ENCODE measurements at regions not wholly inside any gene's neighbourhood (a gene's known extent, or its start where the extent isn't known, plus 50 kb on each side); places are given as distances from the start of the nearest gene placed in this dataset.

DNA sequence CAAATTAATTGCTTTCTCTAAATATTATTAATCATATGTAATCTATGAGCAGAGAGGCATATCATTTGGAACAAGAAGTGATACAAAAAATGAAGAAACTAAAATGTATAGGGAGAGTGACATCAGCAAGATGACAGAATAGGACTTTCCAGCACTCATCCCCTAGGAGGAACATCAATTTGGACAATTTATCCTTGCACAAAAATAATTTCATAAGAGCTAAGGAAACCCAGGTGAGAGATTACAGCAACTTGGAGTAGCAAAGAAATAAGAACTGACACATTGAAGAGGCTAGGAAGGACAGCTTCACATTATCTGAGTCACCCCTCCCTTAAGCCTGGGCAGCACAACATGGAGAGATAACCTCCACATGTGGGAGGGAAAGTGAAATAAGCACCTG lies 347.5 kb downstream of the MAFB start:
- TF ChIP-seq MYNN (tag by site-specific recombination; IDR thresholded peaks at IDR 0.05; ENCODE audit: borderline replicate concordance) (no peak), ZNF362 (tag by site-specific recombination; IDR thresholded peaks at IDR 0.05) (no peak), ZNF19 (tag by site-specific recombination; IDR thresholded peaks at IDR 0.05; ENCODE audit: low read depth) (no peak), ZNF311 (tag by site-specific recombination; IDR thresholded peaks at IDR 0.05; ENCODE audit: borderline replicate concordance) (no peak), OSR2 (tag by site-specific recombination; IDR thresholded peaks at IDR 0.05) (no peak), ZFP37 (tag by site-specific recombination; IDR thresholded peaks at IDR 0.05) (no peak), ZNF518A (tag by site-specific recombination; conservative IDR thresholded peaks at IDR 0.05; ENCODE audit: low read depth) (no peak), ZBTB48 (tag by site-specific recombination; IDR thresholded peaks at IDR 0.05) (no peak), ZSCAN4 (tag by site-specific recombination; IDR thresholded peaks at IDR 0.05) (no peak), KLF1 (tag by site-specific recombination; IDR thresholded peaks at IDR 0.05) (no peak), ZNF571 (tag by site-specific recombination; IDR thresholded peaks at IDR 0.05) (no peak)
- TF ChIP-seq, protein P1, sequence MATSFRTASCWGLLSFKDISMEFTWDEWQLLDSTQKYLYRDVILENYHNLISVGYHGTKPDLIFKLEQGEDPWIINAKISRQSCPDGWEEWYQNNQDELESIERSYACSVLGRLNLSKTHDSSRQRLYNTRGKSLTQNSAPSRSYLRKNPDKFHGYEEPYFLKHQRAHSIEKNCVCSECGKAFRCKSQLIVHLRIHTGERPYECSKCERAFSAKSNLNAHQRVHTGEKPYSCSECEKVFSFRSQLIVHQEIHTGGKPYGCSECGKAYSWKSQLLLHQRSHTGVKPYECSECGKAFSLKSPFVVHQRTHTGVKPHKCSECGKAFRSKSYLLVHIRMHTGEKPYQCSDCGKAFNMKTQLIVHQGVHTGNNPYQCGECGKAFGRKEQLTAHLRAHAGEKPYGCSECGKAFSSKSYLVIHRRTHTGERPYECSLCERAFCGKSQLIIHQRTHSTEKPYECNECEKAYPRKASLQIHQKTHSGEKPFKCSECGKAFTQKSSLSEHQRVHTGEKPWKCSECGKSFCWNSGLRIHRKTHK (tag by site-specific recombination; IDR thresholded peaks at IDR 0.05) = no peak
- H3K27ac ChIP-seq (ENCODE audit: extremely low read depth, low read depth, low read length) = no peak overlapping the region
- H3K4me3 ChIP-seq (ENCODE audit: low read depth, low read length) = no peak overlapping the region
- no peaks in the 10 kb centered on the region for H3K9me3 ChIP-seq (ENCODE audit: control insufficient read depth, insufficient read depth, low read depth, low read length)
- H3K4me1 ChIP-seq (ENCODE audit: control insufficient read depth, insufficient read depth, low read length) = no peaks in the 10 kb centered on the region
- ChIA-PET POLR2A (no interaction called here), CTCF (no interaction called here)
- no peaks in the 10 kb centered on the region for H3K36me3 ChIP-seq (ENCODE audit: control insufficient read depth in 2 of 2, insufficient read depth in 1 of 2, low read length in 2 of 2)

DNA sequence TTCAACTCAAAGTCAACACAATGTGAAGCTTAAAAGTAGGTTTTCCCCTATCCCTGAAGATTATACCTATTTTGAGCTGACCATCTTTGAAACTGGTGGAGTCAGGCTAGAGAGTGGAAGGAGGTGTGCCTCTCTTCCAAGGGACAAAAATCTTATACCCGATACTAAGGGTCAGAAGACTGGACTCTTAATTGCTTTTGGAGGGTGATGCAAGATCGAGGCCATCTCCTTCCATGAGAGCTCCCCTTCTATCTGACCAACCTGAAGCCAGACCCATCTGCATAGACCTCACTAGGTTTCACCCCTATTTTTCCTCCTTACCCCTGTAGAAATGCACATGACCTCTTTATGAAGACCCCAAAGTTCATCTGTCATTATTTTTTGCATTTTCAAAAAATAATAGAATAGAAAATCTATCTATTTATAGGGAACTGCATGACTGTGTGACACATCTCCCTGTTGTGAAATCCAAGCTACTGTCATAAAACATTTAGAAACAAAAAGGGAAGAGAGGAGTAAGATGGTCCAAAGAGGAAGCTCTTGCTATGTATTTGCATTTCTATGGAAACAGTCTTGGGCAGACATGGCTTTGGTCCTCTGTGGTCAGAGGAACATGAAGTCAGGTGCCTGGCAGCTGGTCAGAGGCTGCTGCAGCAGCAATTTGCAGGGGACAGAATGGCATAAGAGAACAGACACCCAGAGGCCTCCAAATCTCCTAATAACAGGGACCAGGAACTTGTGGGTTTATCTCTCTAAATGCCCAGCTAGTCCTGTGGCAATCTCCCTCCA lies 349.2 kb downstream of the MAFB start:
- Histone ChIP-seq H3K4me1 (ENCODE audit: control insufficient read depth, insufficient read depth, low read length) (no peaks in the 10 kb centered on the region), H3K36me3 (ENCODE audit: control insufficient read depth in 2 of 2, insufficient read depth in 1 of 2, low read length in 2 of 2) (no peaks in the 10 kb centered on the region), H3K27ac (ENCODE audit: extremely low read depth, low read depth, low read length) (no peak overlapping the region), H3K4me3 (ENCODE audit: low read depth, low read length) (no peak overlapping the region), H3K9me3 (ENCODE audit: control insufficient read depth, insufficient read depth, low read depth, low read length) (no peaks in the 10 kb centered on the region)
- ChIA-PET POLR2A (no interaction called here), CTCF (interaction anchor here (0.6 to 0.7 kb wide), 3 partner anchors 132 to 1203 kb away, joined by 3 to 4 read pairs (median 3); no protein-coding TSS in a partner anchor)
- TF ChIP-seq ZNF169 (tag by site-specific recombination; IDR thresholded peaks at IDR 0.05) (no peak), HOXA7 (CRISPR knock-in tag; IDR thresholded peaks at IDR 0.05; ENCODE audit: borderline replicate concordance) (no peak), HIC1 (tag by site-specific recombination; IDR thresholded peaks at IDR 0.05) (no peak), RBAK (tag by site-specific recombination; IDR thresholded peaks at IDR 0.05) (no peak), ZNF37A (tag by site-specific recombination; IDR thresholded peaks at IDR 0.05) (no peak), WT1 (tag by site-specific recombination; IDR thresholded peaks at IDR 0.05) (no peak), ZNF423 (tag by site-specific recombination; IDR thresholded peaks at IDR 0.05) (no peak), MZF1 (tag by site-specific recombination; IDR thresholded peaks at IDR 0.05; ENCODE audit: borderline replicate concordance) (no peak)
- TF ChIP-seq, protein P2, sequence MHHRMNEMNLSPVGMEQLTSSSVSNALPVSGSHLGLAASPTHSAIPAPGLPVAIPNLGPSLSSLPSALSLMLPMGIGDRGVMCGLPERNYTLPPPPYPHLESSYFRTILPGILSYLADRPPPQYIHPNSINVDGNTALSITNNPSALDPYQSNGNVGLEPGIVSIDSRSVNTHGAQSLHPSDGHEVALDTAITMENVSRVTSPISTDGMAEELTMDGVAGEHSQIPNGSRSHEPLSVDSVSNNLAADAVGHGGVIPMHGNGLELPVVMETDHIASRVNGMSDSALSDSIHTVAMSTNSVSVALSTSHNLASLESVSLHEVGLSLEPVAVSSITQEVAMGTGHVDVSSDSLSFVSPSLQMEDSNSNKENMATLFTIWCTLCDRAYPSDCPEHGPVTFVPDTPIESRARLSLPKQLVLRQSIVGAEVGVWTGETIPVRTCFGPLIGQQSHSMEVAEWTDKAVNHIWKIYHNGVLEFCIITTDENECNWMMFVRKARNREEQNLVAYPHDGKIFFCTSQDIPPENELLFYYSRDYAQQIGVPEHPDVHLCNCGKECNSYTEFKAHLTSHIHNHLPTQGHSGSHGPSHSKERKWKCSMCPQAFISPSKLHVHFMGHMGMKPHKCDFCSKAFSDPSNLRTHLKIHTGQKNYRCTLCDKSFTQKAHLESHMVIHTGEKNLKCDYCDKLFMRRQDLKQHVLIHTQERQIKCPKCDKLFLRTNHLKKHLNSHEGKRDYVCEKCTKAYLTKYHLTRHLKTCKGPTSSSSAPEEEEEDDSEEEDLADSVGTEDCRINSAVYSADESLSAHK (tag by site-specific recombination; IDR thresholded peaks at IDR 0.05) = no peak

Measured in HEK293 (cell line).